HepG2 (cell line): ENCODE measurements at regions not wholly inside any gene's neighbourhood (a gene's known extent, or its start where the extent isn't known, plus 50 kb on each side); places are given as distances from the start of the nearest gene placed in this dataset.

ENCODE experiments used
- ATAC-seq: fragments of 200-7000 bp; cut with Tn5 transposase; 3 replicates; pipeline ENCODE4 v1.9.1; 2020; ENCODE audit warnings: mild to moderate bottlenecking, moderate library complexity
- BruUV-seq: library from RNA; stranded (reverse); fragments of 400-500 nt; replicated peaks from 2 replicates; lab custom pipeline; 2021; lab: Mats Ljungman, UMichigan
- CTCF ChIA-PET: fragments of 300-600 bp; formaldehyde crosslinking; extraction: SDS; loops from one replicate; lab custom pipeline; 2021; ENCODE audit warnings: low total read pairs, inconsistent platforms, low intra/inter-chr PET ratio; lab: Yijun Ruan, JAX
- POLR2A ChIA-PET: fragments of 350-600 bp; sonication (Branson Sonifier 250); formaldehyde crosslinking; loops from one replicate; lab custom pipeline; 2020; ENCODE audit warnings: antibody characterized with exemption, inconsistent platforms; lab: Yijun Ruan, JAX
- DNase-seq: peaks from one replicate; pipeline ENCODE4 v3.0.0-alpha.2; 2015; ENCODE audit warnings: low spot score
- FAIRE-seq: peaks from 3 replicates; lab custom pipeline; 2011; peaks lifted over from hg19 to GRCh38; lab: Jason Lieb, UNC
- H2AFZ ChIP-seq: one replicate; pipeline ENCODE4 v1.6.1; 2011; ENCODE audit warnings: low read length, inconsistent platforms
- H3K27ac ChIP-seq: fragments of 300-600 bp; 3 replicates; pipeline ENCODE4 v1.8.0; 2011; ENCODE audit warnings: mixed run types, mild to moderate bottlenecking, mixed read lengths, low read length, inconsistent platforms; ENCODE audit not compliant: insufficient read depth; ENCODE audit errors: extremely low read length
- H3K27me3 ChIP-seq, 2 experiments: fragments of 200-600 bp in 1 of 2; 2 replicates in 1 of 2; 3 replicates in 1 of 2; pipeline versions ENCODE4 v1.6.0 to v1.8.0; 2011; ENCODE audit warnings: low read length in 2 of 2, mild to moderate bottlenecking in 2 of 2, moderate library complexity in 2 of 2, inconsistent platforms in 1 of 2; ENCODE audit not compliant: insufficient read depth in 2 of 2, control insufficient read depth in 1 of 2
- H3K36me3 ChIP-seq, 2 experiments: fragments of 200-600 bp in 1 of 2; replicated peaks in 1 of 2; 2 replicates in 1 of 2; 3 replicates in 1 of 2; pipeline versions ENCODE4 v1.5.1 to v1.8.0; 2011; ENCODE audit warnings: low read length in 2 of 2, inconsistent platforms in 1 of 2; ENCODE audit not compliant: insufficient read depth in 2 of 2, control insufficient read depth in 1 of 2
- H3K4me1 ChIP-seq: 2 replicates; pipeline ENCODE4 v1.5.1; 2012; ENCODE audit warnings: low read length, inconsistent platforms; ENCODE audit not compliant: insufficient read depth
- H3K4me2 ChIP-seq: 2 replicates; pipeline ENCODE4 v1.6.0; 2011; ENCODE audit warnings: low read depth, low read length, inconsistent platforms
- H3K4me3 ChIP-seq, 3 experiments: fragments of 200-600 bp in 1 of 3; sonication (generic), shearing (Covaris generic) in 1 of 3; replicated peaks in 1 of 3; 2 replicates each; pipeline ENCODE4 v1.5.1; 2011 to 2016; ENCODE audit warnings: low read length in 3 of 3, inconsistent platforms in 2 of 3, low read depth in 2 of 3, mild to moderate bottlenecking in 2 of 3, control low read depth in 1 of 3, mixed read lengths in 1 of 3; ENCODE audit not compliant: insufficient read depth in 1 of 3
- H3K79me2 ChIP-seq: one replicate; pipeline ENCODE4 v1.6.1; 2011; ENCODE audit warnings: low read length, inconsistent platforms; ENCODE audit not compliant: insufficient read depth
- H3K9ac ChIP-seq: 2 replicates; pipeline ENCODE4 v1.6.0; 2011; ENCODE audit warnings: mild to moderate bottlenecking, low read depth, low read length, inconsistent platforms; ENCODE audit not compliant: insufficient read depth
- H3K9me3 ChIP-seq: 2 replicates; pipeline ENCODE4 v1.5.1; 2012; ENCODE audit warnings: mild to moderate bottlenecking, low read length
- H4K20me1 ChIP-seq: 2 replicates; pipeline ENCODE4 v1.6.0; 2011; ENCODE audit warnings: inconsistent platforms, mild to moderate bottlenecking, low read length, moderate library complexity; ENCODE audit not compliant: insufficient read depth
- AGO2 ChIP-seq: fragments of 200-400 bp; formaldehyde crosslinking; optimal IDR thresholded peaks from 2 replicates; pipeline ENCODE3; 2017; ENCODE audit warnings: mild to moderate bottlenecking, low read depth, low read length, moderate library complexity
- ATF1 ChIP-seq: IDR thresholded peaks from 2 replicates; pipeline ENCODE4 v1.6.1; 2016; ENCODE audit warnings: mild to moderate bottlenecking, control low read depth
- HDAC2 ChIP-seq: sonication (generic); formaldehyde crosslinking; IDR thresholded peaks from 2 replicates; pipeline ENCODE4 v1.4.0; 2020; ENCODE audit warnings: missing genetic modification reagents
- HOXA7 ChIP-seq: sonication (generic); formaldehyde crosslinking; IDR thresholded peaks from 2 replicates; pipeline ENCODE4 v1.8.1; 2022; ENCODE audit warnings: mild to moderate bottlenecking, missing genetic modification reagents, moderate library complexity
- MYNN ChIP-seq: sonication (generic); formaldehyde crosslinking; IDR thresholded peaks from 2 replicates; pipeline ENCODE4 v1.4.0; 2020; ENCODE audit warnings: mild to moderate bottlenecking, low read depth, missing genetic modification reagents
- NBN ChIP-seq: fragments of 450-650 bp; conservative IDR thresholded peaks from 2 replicates; pipeline ENCODE4 v1.6.1; 2017
- NRL ChIP-seq: sonication (generic); formaldehyde crosslinking; IDR thresholded peaks from 2 replicates; pipeline ENCODE4 v1.5.0; 2020; ENCODE audit warnings: missing genetic modification reagents, mild to moderate bottlenecking, moderate library complexity, borderline replicate concordance
- ONECUT2 ChIP-seq: sonication (generic); formaldehyde crosslinking; IDR thresholded peaks from 2 replicates; pipeline ENCODE4 v1.4.0; 2020; ENCODE audit warnings: missing genetic modification reagents
- PHF5A ChIP-seq: IDR thresholded peaks from one replicate; pipeline ENCODE4 v1.6.1; 2018; ENCODE audit warnings: low read depth, missing genetic modification reagents; ENCODE audit not compliant: unreplicated experiment
- THYN1 ChIP-seq: sonication (generic); formaldehyde crosslinking; IDR thresholded peaks from 2 replicates; pipeline ENCODE4 v1.8.1; 2023; ENCODE audit warnings: low read depth, mild to moderate bottlenecking, moderate library complexity, missing genetic modification reagents, borderline replicate concordance
- TOE1 ChIP-seq: sonication (generic); formaldehyde crosslinking; IDR thresholded peaks from 2 replicates; pipeline ENCODE4 v1.4.0; 2020; ENCODE audit warnings: mild to moderate bottlenecking, missing genetic modification reagents
- TP53 ChIP-seq: sonication (generic); formaldehyde crosslinking; conservative IDR thresholded peaks from 2 replicates; pipeline ENCODE4 v1.4.0; 2020; ENCODE audit warnings: missing genetic modification reagents
- ZNF720 ChIP-seq: sonication (generic); formaldehyde crosslinking; IDR thresholded peaks from 2 replicates; pipeline ENCODE4 v1.4.0; 2020; ENCODE audit warnings: missing genetic modification reagents
- ZSCAN30 ChIP-seq: sonication (generic); formaldehyde crosslinking; IDR thresholded peaks from 2 replicates; pipeline ENCODE4 v1.5.0; 2020; ENCODE audit warnings: mild to moderate bottlenecking, missing genetic modification reagents
- whole genome bisulfite sequencing: methylation state at CpG from one replicate; pipeline ENCODE4 v1.1.6; 2017; ENCODE audit warnings: low lambda C conversion rate; 5-methylcytosine and 5-hydroxymethylcytosine counted together
- in situ Hi-C: cut with HindIII; loops from 2 replicates; pipeline ENCODE4 v1.10.0; 2017; ENCODE audit warnings: low pct_unique_long_range_greater_than_20kb; ENCODE audit not compliant: extremely low pct_ligation_motif_present
- intact Hi-C: fragments of 100-400 bp; cut with micrococcal nuclease; formaldehyde crosslinking; loops from one replicate; pipeline ENCODE4 v1.10.0; 2022; ENCODE audit not compliant: unreplicated experiment
- TF ChIP-seq, protein P1 (sequence below): sonication (generic); formaldehyde crosslinking; IDR thresholded peaks from 2 replicates; pipeline ENCODE4 v1.4.0; 2020; ENCODE audit warnings: missing genetic modification reagents
- TF ChIP-seq, protein P2 (sequence below), 2 experiments: sonication (generic) in 1 of 2; formaldehyde crosslinking in 1 of 2; IDR thresholded peaks; 2 replicates each; pipeline versions ENCODE4 v1.5.1 to v1.6.1; 2011 to 2020; ENCODE audit warnings: borderline replicate concordance in 1 of 2, low read depth in 1 of 2, low read length in 1 of 2, mild to moderate bottlenecking in 1 of 2, missing genetic modification reagents in 1 of 2, moderate library complexity in 1 of 2

DNA sequence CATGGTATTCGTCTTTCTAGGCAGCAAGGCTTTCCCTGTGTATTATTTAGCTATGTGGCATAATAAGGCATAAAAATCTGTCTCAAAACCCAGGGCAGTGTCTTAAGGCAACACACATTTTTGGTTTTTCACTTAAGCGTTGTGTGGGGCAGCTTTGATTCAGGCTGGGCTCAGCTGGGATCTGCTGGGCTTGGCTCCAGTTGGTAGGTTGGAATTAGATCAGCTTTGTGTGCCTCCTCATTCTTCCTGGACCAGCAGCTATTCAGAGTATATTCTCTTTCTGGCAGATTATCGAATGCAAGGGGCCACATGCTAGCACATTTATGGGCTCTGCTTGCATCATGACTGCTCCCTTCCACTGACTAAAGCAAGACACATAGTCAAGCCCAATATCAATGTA is 487.9 kb downstream of the RFPL4B start:
- no peaks in the 10 kb centered on the region for H4K20me1 ChIP-seq
- TF ChIP-seq PHF5A (CRISPR knock-in tag) = no peak
- TF ChIP-seq, protein P1, sequence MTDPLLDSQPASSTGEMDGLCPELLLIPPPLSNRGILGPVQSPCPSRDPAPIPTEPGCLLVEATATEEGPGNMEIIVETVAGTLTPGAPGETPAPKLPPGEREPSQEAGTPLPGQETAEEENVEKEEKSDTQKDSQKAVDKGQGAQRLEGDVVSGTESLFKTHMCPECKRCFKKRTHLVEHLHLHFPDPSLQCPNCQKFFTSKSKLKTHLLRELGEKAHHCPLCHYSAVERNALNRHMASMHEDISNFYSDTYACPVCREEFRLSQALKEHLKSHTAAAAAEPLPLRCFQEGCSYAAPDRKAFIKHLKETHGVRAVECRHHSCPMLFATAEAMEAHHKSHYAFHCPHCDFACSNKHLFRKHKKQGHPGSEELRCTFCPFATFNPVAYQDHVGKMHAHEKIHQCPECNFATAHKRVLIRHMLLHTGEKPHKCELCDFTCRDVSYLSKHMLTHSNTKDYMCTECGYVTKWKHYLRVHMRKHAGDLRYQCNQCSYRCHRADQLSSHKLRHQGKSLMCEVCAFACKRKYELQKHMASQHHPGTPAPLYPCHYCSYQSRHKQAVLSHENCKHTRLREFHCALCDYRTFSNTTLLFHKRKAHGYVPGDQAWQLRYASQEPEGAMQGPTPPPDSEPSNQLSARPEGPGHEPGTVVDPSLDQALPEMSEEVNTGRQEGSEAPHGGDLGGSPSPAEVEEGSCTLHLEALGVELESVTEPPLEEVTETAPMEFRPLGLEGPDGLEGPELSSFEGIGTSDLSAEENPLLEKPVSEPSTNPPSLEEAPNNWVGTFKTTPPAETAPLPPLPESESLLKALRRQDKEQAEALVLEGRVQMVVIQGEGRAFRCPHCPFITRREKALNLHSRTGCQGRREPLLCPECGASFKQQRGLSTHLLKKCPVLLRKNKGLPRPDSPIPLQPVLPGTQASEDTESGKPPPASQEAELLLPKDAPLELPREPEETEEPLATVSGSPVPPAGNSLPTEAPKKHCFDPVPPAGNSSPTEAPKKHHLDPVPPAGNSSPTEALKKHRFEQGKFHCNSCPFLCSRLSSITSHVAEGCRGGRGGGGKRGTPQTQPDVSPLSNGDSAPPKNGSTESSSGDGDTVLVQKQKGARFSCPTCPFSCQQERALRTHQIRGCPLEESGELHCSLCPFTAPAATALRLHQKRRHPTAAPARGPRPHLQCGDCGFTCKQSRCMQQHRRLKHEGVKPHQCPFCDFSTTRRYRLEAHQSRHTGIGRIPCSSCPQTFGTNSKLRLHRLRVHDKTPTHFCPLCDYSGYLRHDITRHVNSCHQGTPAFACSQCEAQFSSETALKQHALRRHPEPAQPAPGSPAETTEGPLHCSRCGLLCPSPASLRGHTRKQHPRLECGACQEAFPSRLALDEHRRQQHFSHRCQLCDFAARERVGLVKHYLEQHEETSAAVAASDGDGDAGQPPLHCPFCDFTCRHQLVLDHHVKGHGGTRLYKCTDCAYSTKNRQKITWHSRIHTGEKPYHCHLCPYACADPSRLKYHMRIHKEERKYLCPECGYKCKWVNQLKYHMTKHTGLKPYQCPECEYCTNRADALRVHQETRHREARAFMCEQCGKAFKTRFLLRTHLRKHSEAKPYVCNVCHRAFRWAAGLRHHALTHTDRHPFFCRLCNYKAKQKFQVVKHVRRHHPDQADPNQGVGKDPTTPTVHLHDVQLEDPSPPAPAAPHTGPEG (CRISPR knock-in tag) = no peak
- TF ChIP-seq MYNN (CRISPR knock-in tag) = no peak
- TF ChIP-seq HOXA7 (CRISPR knock-in tag) = no peak
- no peak for TF ChIP-seq ZSCAN30 (CRISPR knock-in tag)
- TF ChIP-seq TP53 (CRISPR knock-in tag) = no peak
- TF ChIP-seq TOE1 (CRISPR knock-in tag) = no peak
- TF ChIP-seq ONECUT2 (CRISPR knock-in tag) = no peak
- TF ChIP-seq HDAC2 (CRISPR knock-in tag) = no peak
- TF ChIP-seq NRL (CRISPR knock-in tag) = no peak
- TF ChIP-seq, protein P2, sequence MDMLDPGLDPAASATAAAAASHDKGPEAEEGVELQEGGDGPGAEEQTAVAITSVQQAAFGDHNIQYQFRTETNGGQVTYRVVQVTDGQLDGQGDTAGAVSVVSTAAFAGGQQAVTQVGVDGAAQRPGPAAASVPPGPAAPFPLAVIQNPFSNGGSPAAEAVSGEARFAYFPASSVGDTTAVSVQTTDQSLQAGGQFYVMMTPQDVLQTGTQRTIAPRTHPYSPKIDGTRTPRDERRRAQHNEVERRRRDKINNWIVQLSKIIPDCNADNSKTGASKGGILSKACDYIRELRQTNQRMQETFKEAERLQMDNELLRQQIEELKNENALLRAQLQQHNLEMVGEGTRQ (IDR thresholded peaks at IDR 0.05; ENCODE audit: low read depth, low read length) = no peak
- TF ChIP-seq, protein P2 (CRISPR knock-in tag; IDR thresholded peaks at IDR 0.05; ENCODE audit: borderline replicate concordance) = no peak
- TF ChIP-seq NBN = no peak
- TF ChIP-seq ZNF720 (CRISPR knock-in tag) = no peak
- TF ChIP-seq THYN1 (CRISPR knock-in tag) = no peak
- TF ChIP-seq AGO2 = no peak
- no peak for TF ChIP-seq ATF1
- TF ChIP-seq, all 625 proteins: peak for 0
- Histone ChIP-seq H3K4me2 (no peak overlapping the region), H3K9me3 (no peaks in the 10 kb centered on the region), H3K27ac (no peak overlapping the region), H2AFZ (no peak overlapping the region), H3K4me1 (no peaks in the 10 kb centered on the region), H3K27me3 (no peaks in the 10 kb centered on the region), H3K79me2 (no peaks in the 10 kb centered on the region), H3K4me3 (no peak overlapping the region), H3K36me3 (no peaks in the 10 kb centered on the region), H3K9ac (no peak overlapping the region)
- in situ Hi-C loops = no loop called here
- ATAC-seq (no peak), DNase-seq (no peak), FAIRE-seq (no peak)
- WGBS = 1% methylated on average over 3 of the region's 3 CpGs
- ChIA-PET CTCF (no interaction called here), POLR2A (no interaction called here)
- no TSS peak for BruUV-seq
- intact Hi-C loops = no loop called here
